ENCODE measurements at regions not wholly inside any gene's neighbourhood (a gene's known extent, or its start where the extent isn't known, plus 50 kb on each side); places are given as distances from the start of the nearest gene placed in this dataset.

DNA sequence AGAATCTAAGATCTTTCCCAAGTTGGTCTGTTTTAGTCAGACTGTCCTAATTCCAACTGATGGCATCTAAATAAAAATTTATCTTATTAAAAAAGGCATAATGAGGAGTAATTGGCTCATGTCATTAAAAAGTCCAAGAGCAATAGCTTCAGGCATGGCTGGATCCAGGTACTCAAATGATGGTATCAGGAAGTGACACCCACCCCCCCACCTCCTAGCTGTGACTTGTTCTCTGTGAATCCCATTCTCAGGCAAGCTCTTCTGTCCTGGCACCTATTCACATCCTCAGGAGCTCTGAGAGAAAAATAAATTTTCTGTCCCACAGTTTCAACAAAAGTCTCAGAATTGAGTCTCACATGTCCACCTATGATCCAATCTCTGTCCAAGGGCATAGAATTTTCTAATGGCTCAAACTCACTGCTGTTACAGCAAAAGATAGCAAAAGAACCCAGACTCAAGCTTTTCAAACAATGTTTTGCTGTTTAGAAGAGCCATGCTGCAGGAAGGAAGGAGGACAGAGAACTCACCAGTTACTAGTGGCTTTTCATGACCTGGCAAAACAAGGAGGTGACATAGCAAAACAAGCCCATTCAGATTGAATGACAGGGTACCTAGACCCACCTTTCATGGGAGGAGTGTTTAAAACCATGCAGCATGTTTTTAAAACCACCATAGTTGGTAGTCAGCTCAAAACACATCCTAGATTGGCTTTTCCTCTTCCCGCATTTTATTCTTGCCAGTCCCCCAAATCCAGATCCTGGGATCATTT is 496.1 kb downstream of the PREX1 start:
- no peak for TF ChIP-seq POLR2A (IDR thresholded peaks at IDR 0.05)
- TF ChIP-seq, protein P1, sequence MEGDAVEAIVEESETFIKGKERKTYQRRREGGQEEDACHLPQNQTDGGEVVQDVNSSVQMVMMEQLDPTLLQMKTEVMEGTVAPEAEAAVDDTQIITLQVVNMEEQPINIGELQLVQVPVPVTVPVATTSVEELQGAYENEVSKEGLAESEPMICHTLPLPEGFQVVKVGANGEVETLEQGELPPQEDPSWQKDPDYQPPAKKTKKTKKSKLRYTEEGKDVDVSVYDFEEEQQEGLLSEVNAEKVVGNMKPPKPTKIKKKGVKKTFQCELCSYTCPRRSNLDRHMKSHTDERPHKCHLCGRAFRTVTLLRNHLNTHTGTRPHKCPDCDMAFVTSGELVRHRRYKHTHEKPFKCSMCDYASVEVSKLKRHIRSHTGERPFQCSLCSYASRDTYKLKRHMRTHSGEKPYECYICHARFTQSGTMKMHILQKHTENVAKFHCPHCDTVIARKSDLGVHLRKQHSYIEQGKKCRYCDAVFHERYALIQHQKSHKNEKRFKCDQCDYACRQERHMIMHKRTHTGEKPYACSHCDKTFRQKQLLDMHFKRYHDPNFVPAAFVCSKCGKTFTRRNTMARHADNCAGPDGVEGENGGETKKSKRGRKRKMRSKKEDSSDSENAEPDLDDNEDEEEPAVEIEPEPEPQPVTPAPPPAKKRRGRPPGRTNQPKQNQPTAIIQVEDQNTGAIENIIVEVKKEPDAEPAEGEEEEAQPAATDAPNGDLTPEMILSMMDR (IDR thresholded peaks at IDR 0.05) = no peak

Measured in body of pancreas (tissue), 4 donors.